Thyroid gland (tissue), 4 donors: ENCODE measurements at regions not wholly inside any gene's neighbourhood (a gene's known extent, or its start where the extent isn't known, plus 50 kb on each side); places are given as distances from the start of the nearest gene placed in this dataset.

Source experiments
- DNase-seq, 2 donors: peaks; one replicate each; pipeline ENCODE4 v3.0.0-alpha.2; 2019
- H3K27ac ChIP-seq, 3 donors: fragments of 200-600 bp; sonication (generic); 1 replicate in 2 of 3; 2 replicates in 1 of 3; pipeline ENCODE4 v1.5.1; 2016 to 2019; ENCODE audit warnings: mild to moderate bottlenecking in 1 of 3, moderate library complexity in 1 of 3
- H3K27me3 ChIP-seq: fragments of 200-600 bp; sonication (generic); one replicate; pipeline ENCODE4 v1.5.1; 2019
- H3K36me3 ChIP-seq, 2 donors: fragments of 200-600 bp; sonication (generic); one replicate each; pipeline ENCODE4 v1.5.1; 2016 to 2019
- H3K4me1 ChIP-seq, 2 donors: fragments of 200-600 bp; sonication (generic); one replicate each; pipeline ENCODE4 v1.5.1; 2017 to 2019
- H3K4me3 ChIP-seq, 3 donors: fragments of 200-600 bp; sonication (generic); replicated peaks in 1 of 3; 1 replicate in 2 of 3; 2 replicates in 1 of 3; pipeline ENCODE4 v1.5.1; 2016; ENCODE audit warnings: mild to moderate bottlenecking in 1 of 3
- H3K9me3 ChIP-seq: fragments of 200-600 bp; sonication (generic); one replicate; pipeline ENCODE4 v1.5.1; 2017
- POLR2A ChIP-seq, 2 donors: fragments of 450-650 bp; IDR thresholded peaks; one replicate each; pipeline ENCODE4 v1.6.1; 2017; ENCODE audit warnings: antibody characterized with exemption in 2 of 2, mild to moderate bottlenecking in 2 of 2, moderate library complexity in 1 of 2
- WGBS, 2 donors: methylation state at CpG; one replicate each; pipeline ENCODE4 v1.1.5; 2017; 5-methylcytosine and 5-hydroxymethylcytosine counted together
- intact Hi-C: fragments of 100-400 bp; cut with DNase I; formaldehyde crosslinking; loops from one replicate; pipeline ENCODE4 v1.15.1; 2023
- TF ChIP-seq, protein P1 (sequence below), 6 experiments: fragments of 200-600 bp in 3 of 6; fragments of 450-650 bp in 3 of 6; sonication (generic) in 3 of 6; IDR thresholded peaks; one replicate each; pipeline ENCODE4 v1.5.1; 2016 to 2019; ENCODE audit warnings: antibody characterized with exemption in 6 of 6, mild to moderate bottlenecking in 2 of 6, inconsistent platforms in 1 of 6, moderate library complexity in 1 of 6

- Histone ChIP-seq H3K27me3 (no peaks in the 10 kb centered on the region), H3K4me3 (no peak overlapping the region), H3K4me1 (peaks cover 0 to 7% of the 10 kb centered on the region in 2 donors), H3K36me3 (no peaks in the 10 kb centered on the region), H3K27ac (no peak overlapping the region), H3K9me3 (no peaks in the 10 kb centered on the region)
- no peak for DNase-seq
- intact Hi-C loops = no loop called here
- WGBS, 2 donors = 87 to 93% methylated on average over 4 of the region's 4 CpGs
- TF ChIP-seq, protein P1, sequence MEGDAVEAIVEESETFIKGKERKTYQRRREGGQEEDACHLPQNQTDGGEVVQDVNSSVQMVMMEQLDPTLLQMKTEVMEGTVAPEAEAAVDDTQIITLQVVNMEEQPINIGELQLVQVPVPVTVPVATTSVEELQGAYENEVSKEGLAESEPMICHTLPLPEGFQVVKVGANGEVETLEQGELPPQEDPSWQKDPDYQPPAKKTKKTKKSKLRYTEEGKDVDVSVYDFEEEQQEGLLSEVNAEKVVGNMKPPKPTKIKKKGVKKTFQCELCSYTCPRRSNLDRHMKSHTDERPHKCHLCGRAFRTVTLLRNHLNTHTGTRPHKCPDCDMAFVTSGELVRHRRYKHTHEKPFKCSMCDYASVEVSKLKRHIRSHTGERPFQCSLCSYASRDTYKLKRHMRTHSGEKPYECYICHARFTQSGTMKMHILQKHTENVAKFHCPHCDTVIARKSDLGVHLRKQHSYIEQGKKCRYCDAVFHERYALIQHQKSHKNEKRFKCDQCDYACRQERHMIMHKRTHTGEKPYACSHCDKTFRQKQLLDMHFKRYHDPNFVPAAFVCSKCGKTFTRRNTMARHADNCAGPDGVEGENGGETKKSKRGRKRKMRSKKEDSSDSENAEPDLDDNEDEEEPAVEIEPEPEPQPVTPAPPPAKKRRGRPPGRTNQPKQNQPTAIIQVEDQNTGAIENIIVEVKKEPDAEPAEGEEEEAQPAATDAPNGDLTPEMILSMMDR (IDR thresholded peaks at IDR 0.05) = no peak
- no peak for TF ChIP-seq POLR2A (IDR thresholded peaks at IDR 0.05)
These were observed 88.0 kb downstream of the HES1 start for GRCh38 chr3:194223951-194224350.

GRCh38 chr3:194224471-194225417 is 88.8 kb downstream of the HES1 start:
- Histone ChIP-seq H3K27me3 (no peaks in the 10 kb centered on the region), H3K27ac (no peak overlapping the region), H3K36me3 (no peaks in the 10 kb centered on the region), H3K9me3 (no peaks in the 10 kb centered on the region), H3K4me3 (no peak overlapping the region), H3K4me1 (peaks cover 0 to 4% of the 10 kb centered on the region in 2 donors)
- 63 to 78% methylated on average over 16 of the region's 20 CpGs for WGBS, 2 donors
- TF ChIP-seq POLR2A (IDR thresholded peaks at IDR 0.05) = no peak
- TF ChIP-seq, protein P1 (IDR thresholded peaks at IDR 0.05) = no peak
- intact Hi-C loops = no loop called here
- no peak for DNase-seq

- Histone ChIP-seq H3K36me3 (no peaks in the 10 kb centered on the region), H3K27ac (no peak overlapping the region), H3K4me3 (no peak overlapping the region), H3K27me3 (no peaks in the 10 kb centered on the region), H3K4me1 (peaks cover 0 to 4% of the 10 kb centered on the region in 2 donors), H3K9me3 (no peaks in the 10 kb centered on the region)
- no peak for DNase-seq
- intact Hi-C loops = no loop called here
- 85 to 89% methylated on average over 5 of the region's 5 CpGs for WGBS, 2 donors
- TF ChIP-seq POLR2A (IDR thresholded peaks at IDR 0.05) = no peak
- TF ChIP-seq, protein P1 (IDR thresholded peaks at IDR 0.05) = no peak
These were observed 89.5 kb downstream of the HES1 start for GRCh38 chr3:194225418-194225812.

DNA sequence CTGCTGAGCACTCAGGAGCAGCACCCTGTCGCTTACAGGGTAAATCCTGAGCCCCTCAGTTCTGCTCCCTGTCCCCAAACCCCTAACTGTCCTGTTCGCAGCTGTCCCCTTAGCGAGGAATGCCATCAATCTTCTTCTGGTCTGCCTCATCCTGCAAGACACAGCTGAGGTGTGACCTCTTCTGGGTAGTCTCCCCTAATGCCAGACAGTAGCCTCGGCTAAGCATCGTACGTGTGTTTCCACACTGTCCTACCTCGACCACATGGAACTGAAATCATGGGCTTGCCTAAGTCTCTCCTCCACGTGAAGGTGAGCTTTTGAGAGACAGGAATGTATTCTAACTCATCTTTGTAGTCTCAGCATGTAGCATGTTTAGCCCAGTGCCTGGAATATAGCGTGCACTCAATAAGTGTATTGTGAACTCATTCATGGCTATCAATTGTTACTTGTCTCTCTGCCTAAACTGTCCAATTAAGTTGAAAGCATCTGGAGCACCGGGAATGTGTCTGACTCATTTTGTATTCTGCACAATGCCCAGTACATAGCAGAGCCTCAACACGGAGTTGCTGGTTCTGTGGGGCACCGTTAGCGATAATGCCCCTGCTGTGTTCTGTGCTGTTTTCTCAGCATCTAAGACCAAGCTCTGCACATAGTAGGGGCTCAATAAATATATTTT is 90.2 kb downstream of the HES1 start:
- Histone ChIP-seq H3K9me3 (no peaks in the 10 kb centered on the region), H3K27me3 (no peaks in the 10 kb centered on the region), H3K4me3 (no peak overlapping the region), H3K36me3 (no peaks in the 10 kb centered on the region), H3K27ac (no peak overlapping the region), H3K4me1 (peaks cover 0 to 4% of the 10 kb centered on the region in 2 donors)
- WGBS, 2 donors = 84 to 87% methylated on average over 12 of the region's 13 CpGs
- intact Hi-C loops = no loop called here
- no peak for DNase-seq
- TF ChIP-seq POLR2A (IDR thresholded peaks at IDR 0.05) = no peak
- TF ChIP-seq, protein P1 (IDR thresholded peaks at IDR 0.05) = no peak
